ENCODE measurements at regions not wholly inside any gene's neighbourhood (a gene's known extent, or its start where the extent isn't known, plus 50 kb on each side); places are given as distances from the start of the nearest gene placed in this dataset.
"Not testable (repeated sequence)": the region's sequence is repeated elsewhere in the genome, so short reads cannot be mapped to it uniquely, and the experiment has no call there.

DNA sequence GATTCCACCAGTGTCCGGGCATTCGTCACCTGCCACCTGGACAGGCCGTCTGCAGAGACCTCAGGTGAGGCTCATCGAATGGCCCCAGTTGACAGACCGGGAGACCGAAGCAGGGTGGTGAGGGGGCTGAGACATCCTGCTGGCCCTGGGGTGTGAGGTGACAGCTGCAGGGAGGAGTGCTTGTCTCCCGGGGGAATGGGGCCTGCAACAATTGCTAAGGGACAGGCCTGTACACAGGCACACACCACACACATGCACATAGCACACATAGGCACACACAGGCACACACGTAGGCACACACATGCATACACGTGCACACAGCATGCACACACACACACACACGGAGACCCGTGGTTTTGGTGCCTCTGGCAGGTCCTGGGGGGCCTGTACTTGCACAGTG, 4363.9 kb upstream of the TPTE start:
- not testable (repeated sequence) for H3K27me3 ChIP-seq; H3K4me3 ChIP-seq; H3K9me3 ChIP-seq; H3K4me1 ChIP-seq; DNase-seq (ENCODE audit: low spot score); H3K36me3 ChIP-seq; H3K27ac ChIP-seq

GRCh38 chr21:6158171-6158570, 4363.2 kb upstream of the TPTE start:
- H3K9me3 ChIP-seq; H3K27ac ChIP-seq; H3K4me1 ChIP-seq; H3K27me3 ChIP-seq; H3K36me3 ChIP-seq; DNase-seq (ENCODE audit: low spot score); H3K4me3 ChIP-seq: not testable (repeated sequence)

Measured in right atrium auricular region (tissue), 2 donors.